GM23338 (cell line): ENCODE measurements at regions not wholly inside any gene's neighbourhood (a gene's known extent, or its start where the extent isn't known, plus 50 kb on each side); places are given as distances from the start of the nearest gene placed in this dataset.

Source experiments
- ATAC-seq: fragments of 200-7000 bp; cut with Tn5 transposase; 3 replicates; pipeline ENCODE4 v1.9.1; 2020
- DNase-seq: peaks from one replicate; pipeline ENCODE4 v3.0.0-alpha.2; 2015; ENCODE audit warnings: low spot score
- H2AFZ ChIP-seq: fragments of 200-600 bp; sonication (generic); 2 replicates; pipeline ENCODE4 v1.8.0; 2016; ENCODE audit warnings: antibody characterized with exemption, mild to moderate bottlenecking, moderate library complexity
- H3F3A ChIP-seq: fragments of 200-600 bp; sonication (generic); replicated peaks from 2 replicates; pipeline ENCODE4 v1.8.0; 2017; ENCODE audit warnings: antibody characterized with exemption, mixed run types, low read depth
- H3K27ac ChIP-seq: fragments of 200-600 bp; sonication (generic); 2 replicates; pipeline ENCODE4 v1.6.1; 2016; ENCODE audit warnings: low read depth
- H3K27me3 ChIP-seq: fragments of 200-600 bp; sonication (generic); 2 replicates; pipeline ENCODE4 v1.8.0; 2016; ENCODE audit warnings: mild to moderate bottlenecking, mixed run types, moderate library complexity; ENCODE audit not compliant: insufficient read depth
- H3K36me3 ChIP-seq: fragments of 200-600 bp; sonication (generic); 2 replicates; pipeline ENCODE4 v1.8.0; 2016; ENCODE audit warnings: mild to moderate bottlenecking; ENCODE audit not compliant: insufficient read depth
- H3K4me1 ChIP-seq: fragments of 200-600 bp; sonication (generic); 2 replicates; pipeline ENCODE4 v1.8.0; 2016; ENCODE audit warnings: mild to moderate bottlenecking, moderate library complexity; ENCODE audit not compliant: insufficient read depth
- H3K4me2 ChIP-seq: fragments of 200-600 bp; sonication (generic); 2 replicates; pipeline ENCODE4 v1.7.1; 2017; ENCODE audit warnings: mixed run types
- H3K4me3 ChIP-seq: fragments of 200-600 bp; sonication (generic); 2 replicates; pipeline ENCODE4 v1.6.1; 2016; ENCODE audit warnings: mixed run types
- H3K79me2 ChIP-seq: fragments of 200-600 bp; sonication (generic); replicated peaks from 2 replicates; pipeline ENCODE4 v1.8.0; 2017; ENCODE audit warnings: mild to moderate bottlenecking; ENCODE audit not compliant: insufficient read depth
- H3K9me2 ChIP-seq: fragments of 200-600 bp; sonication (generic); 2 replicates; pipeline ENCODE4 v1.8.0; 2017; ENCODE audit not compliant: insufficient read depth
- H4K20me1 ChIP-seq: fragments of 200-600 bp; sonication (generic); replicated peaks from 2 replicates; pipeline ENCODE4 v1.8.0; 2017; ENCODE audit warnings: mild to moderate bottlenecking; ENCODE audit not compliant: insufficient read depth
- H3K27ac Mint-ChIP-seq: 2 replicates; pipeline ENCODE4 v1.8.0; 2020; ENCODE audit warnings: inconsistent platforms, mild to moderate bottlenecking, moderate library complexity, mixed read lengths
- H3K27me3 Mint-ChIP-seq: 3 replicates; pipeline ENCODE4 v1.8.0; 2022; ENCODE audit warnings: low read depth, mild to moderate bottlenecking, moderate library complexity, mixed read lengths, inconsistent platforms; ENCODE audit not compliant: insufficient read depth, poor library complexity
- H3K36me3 Mint-ChIP-seq: 3 replicates; pipeline ENCODE4 v1.8.0; 2021; ENCODE audit warnings: low read depth, mild to moderate bottlenecking, inconsistent platforms, moderate library complexity, mixed read lengths
- H3K4me1 Mint-ChIP-seq: 3 replicates; pipeline ENCODE4 v1.8.0; 2020; ENCODE audit warnings: mild to moderate bottlenecking, inconsistent platforms, mixed read lengths
- H3K4me3 Mint-ChIP-seq: 3 replicates; pipeline ENCODE4 v1.8.0; 2021; ENCODE audit warnings: moderate library complexity, mild to moderate bottlenecking, inconsistent platforms, mixed read lengths
- H3K9me3 Mint-ChIP-seq: 3 replicates; pipeline ENCODE4 v1.8.0; 2020; ENCODE audit warnings: moderate library complexity, mild to moderate bottlenecking, inconsistent platforms, mixed read lengths
- CREB1 ChIP-seq: fragments of 250-450 bp; sonication (Bioruptor Pico); IDR thresholded peaks from 2 replicates; pipeline ENCODE4 v1.5.0; 2020; ENCODE audit warnings: low read depth, mild to moderate bottlenecking, moderate library complexity
- ETS1 ChIP-seq: IDR thresholded peaks from 2 replicates; pipeline ENCODE4 v1.6.1; 2016; ENCODE audit warnings: antibody characterized with exemption
- EZH2 ChIP-seq: fragments of 200-600 bp; sonication (generic); IDR thresholded peaks from one replicate; pipeline ENCODE4 v1.8.0; 2017; ENCODE audit warnings: antibody characterized with exemption, mild to moderate bottlenecking, low read depth; ENCODE audit not compliant: unreplicated experiment
- EZH2phosphoT487 ChIP-seq: fragments of 200-600 bp; sonication (generic); IDR thresholded peaks from one replicate; pipeline ENCODE4 v1.8.1; 2018; ENCODE audit warnings: antibody characterized with exemption; ENCODE audit not compliant: unreplicated experiment
- JUNB ChIP-seq: IDR thresholded peaks from one replicate; pipeline ENCODE4 v1.6.1; 2016; ENCODE audit warnings: antibody characterized with exemption; ENCODE audit not compliant: unreplicated experiment
- NANOG ChIP-seq: IDR thresholded peaks from 2 replicates; pipeline ENCODE4 v1.6.1; 2016; ENCODE audit warnings: antibody characterized with exemption, borderline replicate concordance
- POLR2AphosphoS5 ChIP-seq: IDR thresholded peaks from 2 replicates; pipeline ENCODE4 v1.6.1; 2016; ENCODE audit warnings: antibody characterized with exemption, low read depth
- STAT1 ChIP-seq: IDR thresholded peaks from one replicate; pipeline ENCODE4 v1.6.1; 2016; ENCODE audit warnings: antibody characterized with exemption; ENCODE audit not compliant: unreplicated experiment
- ZNF331 ChIP-seq: fragments of 250-450 bp; sonication (Bioruptor Pico); IDR thresholded peaks from 2 replicates; pipeline ENCODE4 v1.5.0; 2020; ENCODE audit warnings: low read depth, mild to moderate bottlenecking, moderate library complexity
- TF ChIP-seq, protein P1 (sequence below), 2 experiments: fragments of 200-600 bp in 1 of 2; sonication (generic) in 1 of 2; conservative IDR thresholded peaks; 2 replicates each; pipeline versions ENCODE4 v1.5.1 to v1.6.1; 2016 to 2017; ENCODE audit warnings: antibody characterized with exemption in 2 of 2, low read depth in 2 of 2, mild to moderate bottlenecking in 2 of 2, moderate library complexity in 1 of 2

- peaks cover 15% of the 10 kb centered on the region for H3K9me3 Mint-ChIP-seq
- H3K27me3 Mint-ChIP-seq = no peaks in the 10 kb centered on the region
These were observed 492.2 kb downstream of the CNTN3 start for GRCh38 chr3:74122281-74122680.

GRCh38 chr3:74121761-74122160, 492.7 kb downstream of the CNTN3 start:
- H3K27me3 ChIP-seq = no peaks in the 10 kb centered on the region
- H3K27ac ChIP-seq = no peak overlapping the region
- H3K4me1 ChIP-seq = no peaks in the 10 kb centered on the region
- DNase-seq (no peak), ATAC-seq (no peak)
- H3K27ac Mint-ChIP-seq = no peak overlapping the region
- H3K27me3 Mint-ChIP-seq = no peaks in the 10 kb centered on the region
- no peak overlapping the region for H2AFZ ChIP-seq
- H3K4me2 ChIP-seq = no peak overlapping the region
- H3K36me3 Mint-ChIP-seq = peaks cover 5% of the 10 kb centered on the region; the same call in 1 of the 3 replicates
- H3K79me2 ChIP-seq = no peaks in the 10 kb centered on the region
- H3F3A ChIP-seq = no peaks in the 10 kb centered on the region
- H3K4me1 Mint-ChIP-seq = no peaks in the 10 kb centered on the region
- no peaks in the 10 kb centered on the region for H3K36me3 ChIP-seq
- H4K20me1 ChIP-seq = no peaks in the 10 kb centered on the region
- no peak overlapping the region for H3K4me3 ChIP-seq
- H3K4me3 Mint-ChIP-seq = no peak overlapping the region
- peaks cover 10% of the 10 kb centered on the region; the same call in 1 of the 2 replicates for H3K9me2 ChIP-seq
- peaks cover 15% of the 10 kb centered on the region for H3K9me3 Mint-ChIP-seq
- TF ChIP-seq CREB1 (CRISPR knock-in tag) (no peak), STAT1 (no peak), ZNF331 (no peak), EZH2 (no peak), NANOG (no peak), POLR2AphosphoS5 (no peak), JUNB (no peak), ETS1 (no peak), EZH2phosphoT487 (no peak)
- TF ChIP-seq, protein P1, sequence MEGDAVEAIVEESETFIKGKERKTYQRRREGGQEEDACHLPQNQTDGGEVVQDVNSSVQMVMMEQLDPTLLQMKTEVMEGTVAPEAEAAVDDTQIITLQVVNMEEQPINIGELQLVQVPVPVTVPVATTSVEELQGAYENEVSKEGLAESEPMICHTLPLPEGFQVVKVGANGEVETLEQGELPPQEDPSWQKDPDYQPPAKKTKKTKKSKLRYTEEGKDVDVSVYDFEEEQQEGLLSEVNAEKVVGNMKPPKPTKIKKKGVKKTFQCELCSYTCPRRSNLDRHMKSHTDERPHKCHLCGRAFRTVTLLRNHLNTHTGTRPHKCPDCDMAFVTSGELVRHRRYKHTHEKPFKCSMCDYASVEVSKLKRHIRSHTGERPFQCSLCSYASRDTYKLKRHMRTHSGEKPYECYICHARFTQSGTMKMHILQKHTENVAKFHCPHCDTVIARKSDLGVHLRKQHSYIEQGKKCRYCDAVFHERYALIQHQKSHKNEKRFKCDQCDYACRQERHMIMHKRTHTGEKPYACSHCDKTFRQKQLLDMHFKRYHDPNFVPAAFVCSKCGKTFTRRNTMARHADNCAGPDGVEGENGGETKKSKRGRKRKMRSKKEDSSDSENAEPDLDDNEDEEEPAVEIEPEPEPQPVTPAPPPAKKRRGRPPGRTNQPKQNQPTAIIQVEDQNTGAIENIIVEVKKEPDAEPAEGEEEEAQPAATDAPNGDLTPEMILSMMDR (conservative IDR thresholded peaks at IDR 0.05; ENCODE audit: low read depth in 2 of 2) = no peak

More at GRCh38 chr3:74122281-74122680, 492.2 kb downstream of the CNTN3 start:
- H3K79me2 ChIP-seq = no peaks in the 10 kb centered on the region
- no peaks in the 10 kb centered on the region for H3K4me1 Mint-ChIP-seq
- H3K27ac ChIP-seq = no peak overlapping the region
- no peak overlapping the region for H3K4me3 Mint-ChIP-seq
- no peaks in the 10 kb centered on the region for H3K27me3 ChIP-seq
- H3K27ac Mint-ChIP-seq = no peak overlapping the region
- no peak overlapping the region for H3K4me2 ChIP-seq
- no peaks in the 10 kb centered on the region for H3F3A ChIP-seq
- H3K4me1 ChIP-seq = no peaks in the 10 kb centered on the region
- no peak for TF ChIP-seq EZH2
- TF ChIP-seq JUNB = no peak
- TF ChIP-seq ETS1 = no peak
- TF ChIP-seq EZH2phosphoT487 = no peak
- no peak for TF ChIP-seq CREB1 (CRISPR knock-in tag)
- TF ChIP-seq ZNF331 = no peak
- TF ChIP-seq STAT1 = no peak
- no peak for TF ChIP-seq NANOG
- TF ChIP-seq, protein P1 (conservative IDR thresholded peaks at IDR 0.05; ENCODE audit: low read depth in 2 of 2) = no peak
- no peak overlapping the region for H2AFZ ChIP-seq
- no peak overlapping the region for H3K4me3 ChIP-seq
- peaks cover 5% of the 10 kb centered on the region; the same call in 1 of the 3 replicates for H3K36me3 Mint-ChIP-seq
- peaks cover 10% of the 10 kb centered on the region; the same call in 1 of the 2 replicates for H3K9me2 ChIP-seq
- no peaks in the 10 kb centered on the region for H4K20me1 ChIP-seq
- no peak for ATAC-seq
- H3K36me3 ChIP-seq = no peaks in the 10 kb centered on the region
- no peak for DNase-seq
